ENCODE measurements at regions not wholly inside any gene's neighbourhood (a gene's known extent, or its start where the extent isn't known, plus 50 kb on each side); places are given as distances from the start of the nearest gene placed in this dataset.

DNA sequence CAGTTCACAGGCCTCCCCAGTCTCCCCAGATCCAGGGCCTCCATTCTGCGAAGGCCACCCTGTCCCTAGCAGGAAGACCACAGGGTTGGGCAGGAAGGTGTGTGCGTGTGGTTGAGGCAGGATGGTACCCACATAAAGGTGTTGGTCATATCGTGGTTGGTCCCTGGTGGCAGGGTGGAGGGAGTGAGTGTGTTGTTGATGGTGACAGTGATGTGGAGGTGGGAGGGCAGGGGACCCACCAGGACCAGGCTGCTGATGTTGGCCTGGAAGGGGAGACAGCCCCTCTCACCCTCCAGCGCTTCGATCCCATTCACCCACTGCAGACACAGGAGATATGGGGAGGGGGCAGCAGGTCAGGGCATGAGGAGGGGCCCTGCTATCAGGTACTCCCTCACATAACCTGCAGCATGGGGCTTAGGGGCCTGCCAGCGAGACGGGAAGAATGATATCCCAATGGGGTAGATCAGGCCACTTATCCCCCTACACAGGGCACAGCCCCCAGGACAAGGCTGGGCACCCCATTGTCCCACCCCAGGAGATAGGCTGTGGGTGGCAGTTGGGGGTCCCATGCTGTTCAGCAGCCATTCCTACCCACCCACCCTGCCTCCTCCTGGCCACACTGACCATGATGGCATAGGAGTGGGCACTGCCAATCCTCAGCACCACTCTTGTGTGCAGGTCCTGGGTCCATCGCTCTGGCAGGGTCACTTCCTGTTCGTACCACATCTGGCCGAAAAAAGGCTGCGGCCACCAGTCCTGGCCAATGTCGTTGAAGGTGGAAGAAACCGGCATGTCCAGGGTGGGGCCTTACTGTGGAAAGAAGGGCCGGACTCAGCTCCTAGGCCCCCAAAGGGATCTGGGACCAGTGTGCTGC lies 69.0 kb upstream of the ZNF479 start:
- intact Hi-C loops (cut with micrococcal nuclease; ENCODE audit: unreplicated experiment), result no loop called here
- Histone ChIP-seq H3K4me3 (ENCODE audit: low read depth in 2 of 2, low read length in 2 of 2) (no peak overlapping the region), H3K27ac (ENCODE audit: low read length) (no peak overlapping the region), H3K27me3 (ENCODE audit: control insufficient read depth, insufficient read depth, low read length) (no peaks in the 10 kb centered on the region), H3K36me3 (ENCODE audit: control insufficient read depth, insufficient read depth, low read length) (no peaks in the 10 kb centered on the region), H3K9me3 (ENCODE audit: control insufficient read depth, insufficient read depth, low read depth, low read length) (peaks cover 5% of the 10 kb centered on the region; the same call in 1 of the 2 replicates), H3K4me1 (ENCODE audit: control insufficient read depth, insufficient read depth, low read length) (no peaks in the 10 kb centered on the region)
- ChIA-PET POLR2A (no interaction called here), CTCF (no interaction called here)
- in situ Hi-C loops (cut with HindIII; ENCODE audit: low pct_unique_long_range_greater_than_20kb, low sequenced_read_pairs), result no loop called here
- no peak for TF ChIP-seq TCF7L2 (IDR thresholded peaks at IDR 0.05; ENCODE audit: low read depth, low read length)
- BruUV-seq (replicated peaks), result no TSS peak
- ATAC-seq (no peak), DNase-seq (ENCODE audit: low read depth, low spot score) (no peak)

DNA sequence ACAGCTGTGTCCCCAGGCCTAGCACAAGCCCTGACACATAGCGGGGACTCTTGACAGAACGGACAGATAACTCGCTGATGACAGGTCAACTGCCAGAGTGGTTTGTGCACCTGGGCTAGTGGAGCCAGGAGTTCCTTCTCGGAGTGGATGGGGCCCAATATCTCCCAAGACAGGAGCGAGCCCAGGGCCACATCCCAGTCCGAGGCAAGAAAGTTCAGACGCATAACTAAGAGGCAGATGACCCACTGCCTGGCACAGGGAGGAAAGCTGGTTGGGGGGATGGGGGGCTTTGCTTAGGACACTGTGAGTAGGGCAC lies 69.6 kb upstream of the ZNF479 start:
- Histone ChIP-seq H3K4me3 (ENCODE audit: low read depth in 2 of 2, low read length in 2 of 2) (no peak overlapping the region), H3K9me3 (ENCODE audit: control insufficient read depth, insufficient read depth, low read depth, low read length) (peaks cover 5% of the 10 kb centered on the region; the same call in 1 of the 2 replicates), H3K27me3 (ENCODE audit: control insufficient read depth, insufficient read depth, low read length) (no peaks in the 10 kb centered on the region), H3K27ac (ENCODE audit: low read length) (no peak overlapping the region), H3K4me1 (ENCODE audit: control insufficient read depth, insufficient read depth, low read length) (no peaks in the 10 kb centered on the region), H3K36me3 (ENCODE audit: control insufficient read depth, insufficient read depth, low read length) (no peaks in the 10 kb centered on the region)
- in situ Hi-C loops (cut with HindIII; ENCODE audit: low pct_unique_long_range_greater_than_20kb, low sequenced_read_pairs), result no loop called here
- no peak for DNase-seq (ENCODE audit: low read depth, low spot score)
- intact Hi-C loops (cut with micrococcal nuclease; ENCODE audit: unreplicated experiment), result no loop called here
- ChIA-PET POLR2A (no interaction called here), CTCF (no interaction called here)
- ATAC-seq, result no peak
- TF ChIP-seq, protein P1, sequence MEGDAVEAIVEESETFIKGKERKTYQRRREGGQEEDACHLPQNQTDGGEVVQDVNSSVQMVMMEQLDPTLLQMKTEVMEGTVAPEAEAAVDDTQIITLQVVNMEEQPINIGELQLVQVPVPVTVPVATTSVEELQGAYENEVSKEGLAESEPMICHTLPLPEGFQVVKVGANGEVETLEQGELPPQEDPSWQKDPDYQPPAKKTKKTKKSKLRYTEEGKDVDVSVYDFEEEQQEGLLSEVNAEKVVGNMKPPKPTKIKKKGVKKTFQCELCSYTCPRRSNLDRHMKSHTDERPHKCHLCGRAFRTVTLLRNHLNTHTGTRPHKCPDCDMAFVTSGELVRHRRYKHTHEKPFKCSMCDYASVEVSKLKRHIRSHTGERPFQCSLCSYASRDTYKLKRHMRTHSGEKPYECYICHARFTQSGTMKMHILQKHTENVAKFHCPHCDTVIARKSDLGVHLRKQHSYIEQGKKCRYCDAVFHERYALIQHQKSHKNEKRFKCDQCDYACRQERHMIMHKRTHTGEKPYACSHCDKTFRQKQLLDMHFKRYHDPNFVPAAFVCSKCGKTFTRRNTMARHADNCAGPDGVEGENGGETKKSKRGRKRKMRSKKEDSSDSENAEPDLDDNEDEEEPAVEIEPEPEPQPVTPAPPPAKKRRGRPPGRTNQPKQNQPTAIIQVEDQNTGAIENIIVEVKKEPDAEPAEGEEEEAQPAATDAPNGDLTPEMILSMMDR (IDR thresholded peaks at IDR 0.05), result no peak
- no peak for TF ChIP-seq TCF7L2 (IDR thresholded peaks at IDR 0.05; ENCODE audit: low read depth, low read length)
- TF ChIP-seq, protein P2, sequence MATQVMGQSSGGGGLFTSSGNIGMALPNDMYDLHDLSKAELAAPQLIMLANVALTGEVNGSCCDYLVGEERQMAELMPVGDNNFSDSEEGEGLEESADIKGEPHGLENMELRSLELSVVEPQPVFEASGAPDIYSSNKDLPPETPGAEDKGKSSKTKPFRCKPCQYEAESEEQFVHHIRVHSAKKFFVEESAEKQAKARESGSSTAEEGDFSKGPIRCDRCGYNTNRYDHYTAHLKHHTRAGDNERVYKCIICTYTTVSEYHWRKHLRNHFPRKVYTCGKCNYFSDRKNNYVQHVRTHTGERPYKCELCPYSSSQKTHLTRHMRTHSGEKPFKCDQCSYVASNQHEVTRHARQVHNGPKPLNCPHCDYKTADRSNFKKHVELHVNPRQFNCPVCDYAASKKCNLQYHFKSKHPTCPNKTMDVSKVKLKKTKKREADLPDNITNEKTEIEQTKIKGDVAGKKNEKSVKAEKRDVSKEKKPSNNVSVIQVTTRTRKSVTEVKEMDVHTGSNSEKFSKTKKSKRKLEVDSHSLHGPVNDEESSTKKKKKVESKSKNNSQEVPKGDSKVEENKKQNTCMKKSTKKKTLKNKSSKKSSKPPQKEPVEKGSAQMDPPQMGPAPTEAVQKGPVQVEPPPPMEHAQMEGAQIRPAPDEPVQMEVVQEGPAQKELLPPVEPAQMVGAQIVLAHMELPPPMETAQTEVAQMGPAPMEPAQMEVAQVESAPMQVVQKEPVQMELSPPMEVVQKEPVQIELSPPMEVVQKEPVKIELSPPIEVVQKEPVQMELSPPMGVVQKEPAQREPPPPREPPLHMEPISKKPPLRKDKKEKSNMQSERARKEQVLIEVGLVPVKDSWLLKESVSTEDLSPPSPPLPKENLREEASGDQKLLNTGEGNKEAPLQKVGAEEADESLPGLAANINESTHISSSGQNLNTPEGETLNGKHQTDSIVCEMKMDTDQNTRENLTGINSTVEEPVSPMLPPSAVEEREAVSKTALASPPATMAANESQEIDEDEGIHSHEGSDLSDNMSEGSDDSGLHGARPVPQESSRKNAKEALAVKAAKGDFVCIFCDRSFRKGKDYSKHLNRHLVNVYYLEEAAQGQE (IDR thresholded peaks at IDR 0.05; ENCODE audit: insufficient read depth in 1 of 2, low read depth in 2 of 2, low read length in 1 of 2), result no peak
- no peak for TF ChIP-seq SIN3A (IDR thresholded peaks at IDR 0.05; ENCODE audit: borderline replicate concordance, insufficient read depth, low read depth, low read length)
- no peak for TF ChIP-seq POLR2AphosphoS5 (IDR thresholded peaks at IDR 0.05; ENCODE audit: low read depth, low read length)
- no TSS peak for BruUV-seq (replicated peaks)

DNA sequence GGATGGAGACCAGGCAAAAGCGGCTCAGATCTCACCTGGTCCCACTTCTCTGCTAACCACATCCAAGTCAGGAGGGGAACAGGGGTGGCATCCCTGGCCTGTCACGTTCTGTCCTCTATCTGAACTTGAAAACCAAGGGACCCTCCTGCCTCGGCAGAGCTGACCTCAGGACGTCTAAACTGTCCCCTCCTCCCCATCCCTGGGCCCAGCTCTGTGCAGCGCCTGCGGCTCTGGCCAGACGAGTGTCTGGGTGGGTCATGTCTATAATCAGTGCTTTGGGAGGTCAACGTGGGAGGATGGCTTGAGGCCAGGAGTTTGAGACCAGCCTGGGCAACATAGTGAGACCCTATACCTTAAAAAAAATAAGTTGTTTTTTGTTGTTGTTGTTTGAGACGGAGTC lies 70.0 kb upstream of the ZNF479 start:
- peaks cover 5% of the 10 kb centered on the region; the same call in 1 of the 2 replicates for H3K9me3 ChIP-seq (ENCODE audit: control insufficient read depth, insufficient read depth, low read depth, low read length)
- H3K27ac ChIP-seq (ENCODE audit: low read length), result no peak overlapping the region
- no peak overlapping the region for H3K4me3 ChIP-seq (ENCODE audit: low read depth in 2 of 2, low read length in 2 of 2)
- intact Hi-C loops (cut with micrococcal nuclease; ENCODE audit: unreplicated experiment), result no loop called here
- no peaks in the 10 kb centered on the region for H3K27me3 ChIP-seq (ENCODE audit: control insufficient read depth, insufficient read depth, low read length)
- no TSS peak for BruUV-seq (replicated peaks)
- ChIA-PET CTCF (no interaction called here), POLR2A (no interaction called here)
- H3K4me1 ChIP-seq (ENCODE audit: control insufficient read depth, insufficient read depth, low read length), result no peaks in the 10 kb centered on the region
- H3K36me3 ChIP-seq (ENCODE audit: control insufficient read depth, insufficient read depth, low read length), result no peaks in the 10 kb centered on the region
- ATAC-seq (no peak), DNase-seq (ENCODE audit: low read depth, low spot score) (no peak)
- in situ Hi-C loops (cut with HindIII; ENCODE audit: low pct_unique_long_range_greater_than_20kb, low sequenced_read_pairs), result no loop called here
- TF ChIP-seq, protein P1 (IDR thresholded peaks at IDR 0.05), result no peak
- TF ChIP-seq POLR2AphosphoS5 (IDR thresholded peaks at IDR 0.05; ENCODE audit: low read depth, low read length) (no peak), SIN3A (IDR thresholded peaks at IDR 0.05; ENCODE audit: borderline replicate concordance, insufficient read depth, low read depth, low read length) (no peak), TCF7L2 (IDR thresholded peaks at IDR 0.05; ENCODE audit: low read depth, low read length) (no peak)
- TF ChIP-seq, protein P2 (IDR thresholded peaks at IDR 0.05; ENCODE audit: insufficient read depth in 1 of 2, low read depth in 2 of 2, low read length in 1 of 2), result no peak
